Right cardiac atrium (tissue), 5 donors: ENCODE measurements at regions not wholly inside any gene's neighbourhood (a gene's known extent, or its start where the extent isn't known, plus 50 kb on each side); places are given as distances from the start of the nearest gene placed in this dataset.

Source experiments
- ATAC-seq, 2 donors: fragments of 200-7000 bp; cut with Tn5 transposase; one replicate each; pipeline versions ENCODE4 v1.8.0 to v1.9.1; 2020; ENCODE audit warnings: moderate library complexity in 2 of 2, mild to moderate bottlenecking in 1 of 2
- DNase-seq, 3 donors: peaks; one replicate each; pipeline ENCODE4 v3.0.0-alpha.2; 2020
- H3K27ac ChIP-seq: one replicate; pipeline ENCODE4 v1.5.1; 2013; ENCODE audit warnings: mild to moderate bottlenecking, low read length, control low read depth, moderate library complexity
- H3K27me3 ChIP-seq: one replicate; pipeline ENCODE4 v1.6.1; 2013; ENCODE audit not compliant: control insufficient read depth, insufficient read depth
- H3K4me1 ChIP-seq: one replicate; pipeline ENCODE4 v1.6.1; 2013; ENCODE audit warnings: low read length; ENCODE audit not compliant: control insufficient read depth, insufficient read depth
- H3K4me3 ChIP-seq: one replicate; pipeline ENCODE4 v1.5.1; 2013; ENCODE audit warnings: low read length, control low read depth
- H3K9me3 ChIP-seq: one replicate; pipeline ENCODE4 v1.6.1; 2013; ENCODE audit warnings: low read length; ENCODE audit not compliant: control insufficient read depth
- WGBS: extraction: QIAGEN DNeasy Blood & Tissue Kit; methylation state at CpG from one replicate; pipeline ENCODE4 v1.1.7; 2013; 5-methylcytosine and 5-hydroxymethylcytosine counted together
- intact Hi-C, 4 donors: fragments of 100-400 bp; cut with DNase I; formaldehyde crosslinking; loops; one replicate each; pipeline versions ENCODE4 v1.11.0 to v1.14.0; 2022 to 2023
- donor health status: healthy with polysubstance abuse.
- donor health status: DM: no; HTN: yes; CAD: no.
- donor health status: DM: no; HTN: no; CAD: no.
- donor health status: DM: no; HTN: yes; CAD: no; lungs with severe emphysema.
- donor health status: DM: yes; HTN: yes; CAD: no.

- DNase-seq (peak in 1 of 3 donors; percentile 95), ATAC-seq (peak; percentile 68 to 71)
- Histone ChIP-seq H3K4me1 (peaks cover 4% of the 10 kb centered on the region), H3K27ac (peak overlapping the region; percentile 77), H3K4me3 (no peak overlapping the region), H3K27me3 (no peaks in the 10 kb centered on the region), H3K9me3 (no peaks in the 10 kb centered on the region)
- WGBS: 22% methylated on average over 20 of the region's 20 CpGs
- intact Hi-C loops: loop anchor here in 1 of 4 donors (10.0 kb wide), 1 partner anchor 145 kb away; no protein-coding TSS in a partner anchor
These were observed 75.0 kb downstream of the RFLNA start for GRCh38 chr12:124369827-124370378.

- H3K4me1 ChIP-seq: peaks cover 4% of the 10 kb centered on the region
- 15% methylated on average over 38 of the region's 38 CpGs for WGBS
- peak; percentile 87 to 89 for ATAC-seq
These were observed 74.3 kb downstream of the RFLNA start for GRCh38 chr12:124369055-124369826.

GRCh38 chr12:124368421-124369032, 73.6 kb downstream of the RFLNA start:
- Histone ChIP-seq H3K27me3 (no peaks in the 10 kb centered on the region), H3K4me3 (no peak overlapping the region), H3K4me1 (peaks cover 4% of the 10 kb centered on the region), H3K9me3 (no peaks in the 10 kb centered on the region), H3K27ac (peak overlapping the region; percentile 91)
- intact Hi-C loops: loop anchor here in 1 of 4 donors (10.0 kb wide), 1 partner anchor 146 kb away; no protein-coding TSS in a partner anchor
- ATAC-seq (peak in 1 of 2 donors; percentile 0), DNase-seq (no peak)
- 91% methylated on average over 10 of the region's 10 CpGs for WGBS

More at GRCh38 chr12:124369055-124369826, 74.3 kb downstream of the RFLNA start:
- peak; percentile 95 to 97 (median 97) for DNase-seq
- H3K4me3 ChIP-seq: no peak overlapping the region
- H3K27ac ChIP-seq: peak overlapping the region; percentile 91
- intact Hi-C loops: loop anchor here in 1 of 4 donors (10.0 kb wide), 1 partner anchor 146 kb away; no protein-coding TSS in a partner anchor
- no peaks in the 10 kb centered on the region for H3K27me3 ChIP-seq
- H3K9me3 ChIP-seq: no peaks in the 10 kb centered on the region

- H3K9me3 ChIP-seq: no peaks in the 10 kb centered on the region
- WGBS: 85% methylated on average over 23 of the region's 23 CpGs
- H3K27me3 ChIP-seq: no peaks in the 10 kb centered on the region
- DNase-seq (no peak), ATAC-seq (no peak)
- intact Hi-C loops: loop anchor here in 1 of 4 donors (10.0 kb wide), 1 partner anchor 149 kb away; no protein-coding TSS in a partner anchor
- no peak overlapping the region for H3K27ac ChIP-seq
- no peak overlapping the region for H3K4me3 ChIP-seq
- peaks cover 4% of the 10 kb centered on the region for H3K4me1 ChIP-seq
These were observed 71.0 kb downstream of the RFLNA start for GRCh38 chr12:124365726-124366430.
